ENCODE measurements at regions not wholly inside any gene's neighbourhood (a gene's known extent, or its start where the extent isn't known, plus 50 kb on each side); places are given as distances from the start of the nearest gene placed in this dataset.

DNA sequence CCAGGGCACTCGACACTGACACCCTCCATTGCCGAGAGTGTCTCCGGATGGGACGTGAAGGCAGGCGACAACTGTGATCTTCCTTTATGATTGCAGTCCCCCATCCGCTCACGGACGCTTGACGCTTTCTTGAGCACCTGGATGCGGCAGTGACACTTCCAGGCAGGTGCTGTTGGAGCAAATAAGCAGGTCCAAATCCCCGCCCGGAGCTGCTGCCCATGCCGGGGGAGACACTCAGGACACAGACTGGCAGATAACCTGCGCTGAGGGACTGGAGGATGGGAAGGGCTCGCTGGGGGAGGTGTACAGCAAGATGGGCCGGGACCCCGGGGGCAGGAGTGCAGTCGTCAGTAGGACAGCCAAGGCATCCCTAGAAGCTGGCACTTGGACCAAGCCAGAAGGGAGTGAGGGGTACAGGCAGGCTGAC lies 1403.5 kb downstream of the BRD1 start:
- no peak overlapping the region for H3K27ac ChIP-seq (ENCODE audit: poor library complexity, severe bottlenecking)
- no peaks in the 10 kb centered on the region for H3K4me1 ChIP-seq (ENCODE audit: insufficient read depth, poor library complexity, severe bottlenecking)
- ATAC-seq (ENCODE audit: low read depth) (no peak), DNase-seq (ENCODE audit: low spot score) (no peak)
- H3K4me3 ChIP-seq (ENCODE audit: severe bottlenecking): no peak overlapping the region
- H3K27me3 ChIP-seq (ENCODE audit: insufficient read depth, poor library complexity, severe bottlenecking): no peaks in the 10 kb centered on the region
- H3K36me3 ChIP-seq (ENCODE audit: low read depth): no peaks in the 10 kb centered on the region
- TF ChIP-seq, protein P1, sequence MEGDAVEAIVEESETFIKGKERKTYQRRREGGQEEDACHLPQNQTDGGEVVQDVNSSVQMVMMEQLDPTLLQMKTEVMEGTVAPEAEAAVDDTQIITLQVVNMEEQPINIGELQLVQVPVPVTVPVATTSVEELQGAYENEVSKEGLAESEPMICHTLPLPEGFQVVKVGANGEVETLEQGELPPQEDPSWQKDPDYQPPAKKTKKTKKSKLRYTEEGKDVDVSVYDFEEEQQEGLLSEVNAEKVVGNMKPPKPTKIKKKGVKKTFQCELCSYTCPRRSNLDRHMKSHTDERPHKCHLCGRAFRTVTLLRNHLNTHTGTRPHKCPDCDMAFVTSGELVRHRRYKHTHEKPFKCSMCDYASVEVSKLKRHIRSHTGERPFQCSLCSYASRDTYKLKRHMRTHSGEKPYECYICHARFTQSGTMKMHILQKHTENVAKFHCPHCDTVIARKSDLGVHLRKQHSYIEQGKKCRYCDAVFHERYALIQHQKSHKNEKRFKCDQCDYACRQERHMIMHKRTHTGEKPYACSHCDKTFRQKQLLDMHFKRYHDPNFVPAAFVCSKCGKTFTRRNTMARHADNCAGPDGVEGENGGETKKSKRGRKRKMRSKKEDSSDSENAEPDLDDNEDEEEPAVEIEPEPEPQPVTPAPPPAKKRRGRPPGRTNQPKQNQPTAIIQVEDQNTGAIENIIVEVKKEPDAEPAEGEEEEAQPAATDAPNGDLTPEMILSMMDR (IDR thresholded peaks at IDR 0.05; ENCODE audit: poor library complexity, severe bottlenecking): no peak
- no peaks in the 10 kb centered on the region for H3K9me3 ChIP-seq (ENCODE audit: severe bottlenecking)

DNA sequence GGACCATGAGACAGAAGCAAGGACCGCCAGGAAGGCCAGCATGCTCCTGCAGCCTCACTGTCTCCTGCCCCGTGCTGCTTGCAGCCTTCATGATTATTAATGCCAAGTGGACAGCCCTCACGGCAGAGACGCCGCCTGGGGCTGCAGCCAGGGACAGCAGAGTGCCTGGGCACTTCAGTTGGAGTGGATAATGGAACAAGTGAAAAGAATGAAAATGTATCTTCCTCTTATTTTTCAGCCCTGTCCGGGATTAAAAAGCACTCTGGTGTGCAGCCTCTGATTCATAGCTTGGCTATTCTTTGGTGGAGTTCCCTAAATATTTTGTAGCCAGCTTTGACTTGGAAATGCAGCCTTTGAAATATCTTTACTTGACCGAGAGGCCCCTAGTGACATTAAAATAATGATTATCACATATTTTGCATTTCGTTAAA lies 1404.2 kb downstream of the BRD1 start:
- TF ChIP-seq, protein P1 (IDR thresholded peaks at IDR 0.05; ENCODE audit: poor library complexity, severe bottlenecking): no peak
- Histone ChIP-seq H3K4me1 (ENCODE audit: insufficient read depth, poor library complexity, severe bottlenecking) (no peaks in the 10 kb centered on the region), H3K27ac (ENCODE audit: poor library complexity, severe bottlenecking) (no peak overlapping the region), H3K4me3 (ENCODE audit: severe bottlenecking) (no peak overlapping the region), H3K9me3 (ENCODE audit: severe bottlenecking) (no peaks in the 10 kb centered on the region), H3K36me3 (ENCODE audit: low read depth) (no peaks in the 10 kb centered on the region), H3K27me3 (ENCODE audit: insufficient read depth, poor library complexity, severe bottlenecking) (no peaks in the 10 kb centered on the region)
- ATAC-seq (ENCODE audit: low read depth) (no peak), DNase-seq (ENCODE audit: low spot score) (no peak)

DNA sequence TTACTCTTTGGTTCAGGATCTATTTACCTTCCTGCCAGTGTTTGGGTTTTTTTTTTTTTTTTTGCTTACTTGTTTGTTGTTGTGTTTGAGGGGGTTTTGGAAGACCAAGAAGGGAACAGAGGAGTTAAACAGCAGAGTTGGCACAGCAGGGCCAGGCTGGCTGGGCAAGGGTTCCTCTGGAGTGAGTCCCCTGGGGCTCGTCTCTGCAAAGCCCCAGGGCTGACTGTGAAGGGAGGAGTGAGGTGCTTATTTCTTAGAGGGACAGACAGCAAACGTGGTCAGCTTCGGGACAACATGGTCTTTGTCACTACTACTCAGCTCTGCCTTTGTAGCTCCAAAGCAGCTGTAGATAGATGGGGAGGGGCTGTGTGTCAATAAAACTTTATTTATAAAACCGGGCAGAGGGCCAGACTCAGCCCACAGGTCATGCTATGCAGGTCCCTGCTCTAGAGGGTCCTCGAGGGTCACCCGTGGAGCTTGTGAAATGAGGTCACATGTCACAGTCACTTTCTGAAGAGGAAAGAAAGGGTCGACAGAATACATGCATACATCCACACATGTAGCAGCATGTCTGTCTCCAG lies 1404.7 kb downstream of the BRD1 start:
- Histone ChIP-seq H3K27ac (ENCODE audit: poor library complexity, severe bottlenecking) (no peak overlapping the region), H3K9me3 (ENCODE audit: severe bottlenecking) (no peaks in the 10 kb centered on the region), H3K4me3 (ENCODE audit: severe bottlenecking) (no peak overlapping the region), H3K27me3 (ENCODE audit: insufficient read depth, poor library complexity, severe bottlenecking) (no peaks in the 10 kb centered on the region), H3K4me1 (ENCODE audit: insufficient read depth, poor library complexity, severe bottlenecking) (no peaks in the 10 kb centered on the region), H3K36me3 (ENCODE audit: low read depth) (no peaks in the 10 kb centered on the region)
- DNase-seq (ENCODE audit: low spot score): no peak
- TF ChIP-seq, protein P1 (IDR thresholded peaks at IDR 0.05; ENCODE audit: poor library complexity, severe bottlenecking): no peak
- ATAC-seq (ENCODE audit: low read depth): no peak

DNA sequence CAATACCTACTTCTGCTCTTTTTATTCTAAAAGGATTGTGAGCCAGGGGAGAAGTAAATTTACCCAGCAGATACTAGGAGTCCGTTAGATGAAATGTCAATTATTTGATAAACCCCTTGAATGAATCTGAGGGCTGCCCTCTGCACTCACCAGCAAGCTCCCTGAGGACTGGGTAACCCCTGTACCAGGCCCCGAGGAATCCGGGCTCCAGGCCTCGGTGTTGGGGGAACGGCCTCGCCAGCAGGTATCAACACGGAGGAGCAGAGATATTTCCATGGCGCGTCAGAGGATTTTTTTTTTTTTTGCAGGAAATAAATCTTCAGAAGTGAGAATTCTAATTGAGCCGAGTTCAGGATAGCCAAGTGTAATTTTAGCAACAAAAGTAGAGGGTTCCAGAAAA lies 1408.8 kb downstream of the BRD1 start:
- TF ChIP-seq, protein P1 (IDR thresholded peaks at IDR 0.05; ENCODE audit: poor library complexity, severe bottlenecking): no peak
- no peak for DNase-seq (ENCODE audit: low spot score)
- no peaks in the 10 kb centered on the region for H3K36me3 ChIP-seq (ENCODE audit: low read depth)
- no peaks in the 10 kb centered on the region for H3K4me1 ChIP-seq (ENCODE audit: insufficient read depth, poor library complexity, severe bottlenecking)
- no peaks in the 10 kb centered on the region for H3K27me3 ChIP-seq (ENCODE audit: insufficient read depth, poor library complexity, severe bottlenecking)
- H3K4me3 ChIP-seq (ENCODE audit: severe bottlenecking): no peak overlapping the region
- H3K27ac ChIP-seq (ENCODE audit: poor library complexity, severe bottlenecking): no peak overlapping the region
- H3K9me3 ChIP-seq (ENCODE audit: severe bottlenecking): no peaks in the 10 kb centered on the region
- no peak for ATAC-seq (ENCODE audit: low read depth)

DNA sequence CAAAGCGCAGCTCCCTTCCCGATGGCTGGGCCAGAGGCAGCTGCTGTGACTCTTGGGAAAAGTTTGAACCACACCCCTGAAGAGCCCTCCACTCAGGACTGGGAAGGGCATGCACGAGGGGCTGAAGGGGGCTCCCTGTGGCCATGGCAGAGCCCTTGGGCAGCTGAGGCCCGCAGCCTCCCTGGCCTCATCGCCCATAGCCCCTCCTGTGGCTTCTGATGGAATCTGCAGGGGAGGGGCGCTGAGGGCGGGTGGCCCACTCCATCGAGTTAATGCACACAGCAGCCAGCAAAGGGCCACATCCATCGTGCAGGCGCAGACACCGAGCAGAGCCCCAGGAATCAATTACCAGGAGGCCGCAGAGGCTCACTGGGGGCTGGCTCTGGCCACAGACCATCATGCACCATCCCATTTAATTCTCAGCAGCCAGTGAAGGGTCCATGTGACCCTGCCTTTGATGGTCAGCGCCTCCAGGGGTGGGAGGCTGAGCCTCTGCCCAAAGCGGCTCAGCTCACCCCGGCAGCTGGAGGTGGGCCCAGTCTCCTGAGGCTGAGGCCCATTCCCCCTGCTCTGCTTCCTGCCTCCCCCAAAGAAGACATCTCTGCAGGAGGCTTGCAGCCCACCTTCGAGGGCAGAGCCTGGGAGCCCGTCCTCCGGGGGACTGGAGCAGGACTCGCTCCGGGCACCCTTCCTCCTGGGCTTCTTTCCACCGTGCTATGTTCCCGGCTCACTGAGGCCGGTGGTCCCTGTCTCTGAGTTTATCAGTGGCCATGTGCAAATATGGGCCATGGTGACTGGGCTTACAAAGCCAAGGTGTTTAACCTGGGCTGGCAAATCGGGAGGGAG lies 1410.2 kb downstream of the BRD1 start:
- Histone ChIP-seq H3K4me3 (ENCODE audit: severe bottlenecking) (no peak overlapping the region), H3K4me1 (ENCODE audit: insufficient read depth, poor library complexity, severe bottlenecking) (no peaks in the 10 kb centered on the region), H3K36me3 (ENCODE audit: low read depth) (no peaks in the 10 kb centered on the region), H3K27ac (ENCODE audit: poor library complexity, severe bottlenecking) (no peak overlapping the region), H3K27me3 (ENCODE audit: insufficient read depth, poor library complexity, severe bottlenecking) (no peaks in the 10 kb centered on the region), H3K9me3 (ENCODE audit: severe bottlenecking) (no peaks in the 10 kb centered on the region)
- TF ChIP-seq, protein P1 (IDR thresholded peaks at IDR 0.05; ENCODE audit: poor library complexity, severe bottlenecking): no peak
- ATAC-seq (ENCODE audit: low read depth) (no peak), DNase-seq (ENCODE audit: low spot score) (no peak)
